GM19023 (cell line): ENCODE measurements at regions not wholly inside any gene's neighbourhood (a gene's known extent, or its start where the extent isn't known, plus 50 kb on each side); places are given as distances from the start of the nearest gene placed in this dataset.

Experiments
- ATAC-seq: cut with Tn5 transposase; IDR thresholded peaks from one replicate; pipeline ENCODE4 v1.9.1; 2021; ENCODE audit warnings: mild to moderate bottlenecking, moderate library complexity; ENCODE audit not compliant: unreplicated experiment

DNA sequence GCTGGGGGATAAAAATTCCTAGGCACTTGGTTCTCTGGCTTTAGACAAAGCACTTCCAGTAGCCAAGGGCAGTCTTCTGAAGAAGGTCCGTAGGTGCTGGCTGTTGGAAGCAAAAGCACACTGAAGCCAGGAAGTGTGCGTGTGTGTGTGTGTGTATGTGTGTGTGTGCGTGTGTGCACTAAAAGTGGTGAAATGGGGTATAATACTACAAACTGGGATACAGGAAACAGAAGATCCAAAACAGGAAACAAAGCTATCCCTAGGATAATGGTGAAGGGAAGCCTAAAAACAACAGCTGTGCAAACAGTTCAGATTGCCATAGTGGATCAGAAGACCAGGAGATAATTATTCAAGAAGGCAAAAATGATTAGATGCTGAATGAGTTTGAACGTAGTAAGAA lies 103.4 kb downstream of the IL20RB start:
- ATAC-seq = no peak

DNA sequence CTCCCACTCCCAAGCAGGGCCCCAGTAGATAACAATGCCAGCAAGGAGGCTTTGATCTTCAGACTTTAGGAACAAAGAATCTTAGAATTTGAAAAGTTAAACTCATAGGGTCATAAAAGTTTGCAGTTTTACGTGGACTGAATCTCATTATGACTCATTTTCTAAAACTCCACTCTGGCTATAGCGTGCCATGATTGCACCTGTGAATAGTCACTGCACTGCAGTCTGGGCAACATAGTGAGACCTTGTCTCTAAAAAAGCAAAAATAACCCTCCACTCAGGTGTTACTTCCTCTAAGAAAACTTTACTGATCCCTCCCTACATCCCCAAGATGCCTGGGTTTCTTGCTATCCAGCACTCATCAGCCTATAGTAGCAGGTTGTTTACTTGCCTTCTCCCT lies 104.5 kb downstream of the IL20RB start:
- ATAC-seq = peak; percentile 89

DNA sequence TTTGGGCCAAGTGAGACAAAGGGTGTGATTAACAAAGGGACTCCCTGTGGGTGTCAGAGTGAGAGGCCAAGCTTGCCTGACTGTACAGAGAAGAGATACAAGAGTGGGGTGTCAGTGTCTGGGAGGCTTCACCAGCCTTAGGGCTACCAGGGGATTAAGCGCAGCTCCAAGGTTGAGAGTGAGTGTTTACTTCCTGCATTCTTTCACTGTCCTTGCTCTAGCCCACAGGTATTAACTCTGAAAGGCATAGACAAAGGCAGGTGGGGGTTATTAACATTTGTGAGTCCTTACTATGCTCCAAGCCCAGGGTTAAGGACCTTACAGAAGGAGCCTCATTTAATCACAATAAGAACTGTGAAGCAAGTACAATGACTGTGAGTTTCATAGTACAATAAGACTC lies 107.6 kb downstream of the IL20RB start:
- no peak for ATAC-seq

DNA sequence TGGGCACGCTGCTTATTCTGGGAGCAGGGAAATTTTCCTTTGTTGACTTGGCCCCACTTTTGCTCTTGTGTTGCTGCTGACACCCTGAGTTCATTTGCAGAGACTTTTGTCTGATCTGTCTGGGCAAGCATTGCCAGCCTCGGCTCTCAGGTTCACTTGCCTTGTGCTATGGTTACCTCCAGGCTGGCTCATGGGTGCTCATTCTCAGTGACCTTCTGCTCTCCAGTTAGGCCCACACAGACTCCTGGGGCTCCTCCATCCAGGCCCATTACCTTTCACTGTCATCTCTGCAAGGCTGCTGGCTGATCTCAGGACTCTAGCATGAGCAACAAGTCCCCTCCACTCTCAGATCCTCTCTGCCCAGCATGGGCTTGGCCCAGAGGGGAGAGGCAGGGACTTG lies 108.3 kb downstream of the IL20RB start:
- no peak for ATAC-seq

DNA sequence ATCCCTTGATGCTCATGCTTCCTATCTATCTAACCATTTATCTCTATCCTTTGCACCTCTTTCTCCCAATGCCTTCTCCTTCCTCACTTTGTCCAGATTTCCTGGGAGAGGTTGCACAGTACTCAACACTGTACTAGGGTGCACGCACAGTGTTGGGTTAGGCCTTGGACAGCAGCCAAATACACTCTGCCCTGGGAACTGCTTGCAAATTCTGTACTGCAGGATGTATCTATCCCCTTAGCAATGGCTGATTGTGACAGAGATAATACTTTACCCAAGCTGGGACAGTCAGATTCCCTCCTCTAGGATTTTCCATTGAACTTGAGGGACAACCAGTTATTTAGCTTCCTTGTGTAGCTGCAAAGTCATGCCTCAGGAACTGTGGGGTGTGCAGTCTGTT lies 113.3 kb downstream of the IL20RB start:
- ATAC-seq = no peak

DNA sequence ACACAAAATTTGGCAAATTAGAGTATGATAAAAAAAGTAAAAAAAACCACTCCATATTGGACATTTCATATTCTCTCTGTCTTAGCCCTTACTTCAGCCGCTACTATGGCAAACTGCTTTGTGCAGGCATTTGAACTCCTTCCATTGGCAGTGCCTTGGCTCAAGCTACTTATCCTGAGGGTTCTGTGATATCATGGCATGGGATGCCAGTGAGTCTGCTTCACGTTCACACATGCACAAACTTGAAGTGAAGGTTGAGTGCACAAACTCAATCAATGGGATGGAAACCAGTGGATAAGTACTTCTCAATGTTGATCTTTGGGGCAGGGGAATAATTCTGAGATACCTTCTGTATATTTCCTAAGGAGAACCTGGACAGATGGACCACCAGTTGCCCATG lies 117.2 kb downstream of the IL20RB start:
- no peak for ATAC-seq

DNA sequence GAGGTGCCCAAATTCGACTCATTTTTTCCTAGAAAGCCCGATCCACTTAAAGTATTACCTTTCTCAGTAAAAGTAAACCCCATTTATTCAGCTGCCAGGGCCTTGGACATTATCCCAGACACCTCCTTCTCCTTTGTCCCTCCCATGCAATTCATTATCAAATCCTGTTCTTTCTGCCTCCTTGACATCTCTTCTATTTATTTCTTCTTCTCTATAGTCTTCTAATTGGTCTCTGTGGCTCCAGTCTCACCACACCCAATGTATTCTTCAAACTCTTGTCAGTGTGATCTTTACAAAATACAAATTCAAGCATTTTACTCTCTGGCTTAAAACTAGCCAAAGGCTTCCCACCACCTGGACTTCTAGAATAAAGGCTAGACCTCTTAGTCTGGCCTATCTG lies 120.3 kb downstream of the IL20RB start:
- ATAC-seq = no peak

DNA sequence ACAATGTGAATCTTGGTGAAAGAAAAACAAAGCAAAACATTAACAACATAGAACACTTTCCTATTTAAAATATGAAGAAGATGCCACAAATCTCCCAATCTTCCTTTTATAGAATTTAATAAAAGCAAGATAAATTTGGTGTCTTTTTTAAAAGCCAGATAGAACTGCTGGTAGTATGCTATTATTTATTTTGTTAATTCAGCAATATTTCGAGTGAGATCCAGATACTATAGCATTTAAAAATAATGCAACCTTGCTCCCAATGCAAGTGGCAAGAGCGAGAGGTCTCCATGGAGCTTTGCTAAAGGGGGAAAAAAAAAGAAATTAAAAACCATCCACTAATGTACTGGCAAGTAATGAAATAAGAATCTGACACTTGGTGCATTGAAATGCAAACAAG lies 121.8 kb downstream of the IL20RB start:
- no peak for ATAC-seq

DNA sequence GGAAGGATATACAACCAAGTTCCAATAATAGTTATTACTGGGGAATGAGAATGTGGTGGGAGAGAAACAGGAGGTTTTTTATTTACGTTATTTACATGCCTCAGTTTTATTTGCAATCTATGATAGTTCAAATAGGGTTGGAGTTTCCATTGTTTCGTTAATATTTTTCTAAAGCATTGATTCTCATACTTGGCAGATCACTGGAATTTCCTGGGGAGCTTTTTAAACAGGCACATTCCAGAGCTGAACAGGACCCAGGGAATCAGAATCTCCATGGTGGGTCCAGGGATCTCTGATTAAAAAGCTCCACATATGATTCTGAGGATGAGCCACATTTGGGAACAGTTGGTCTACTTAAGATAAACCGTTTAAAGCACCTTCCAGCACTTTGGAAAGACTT lies 123.9 kb downstream of the IL20RB start:
- ATAC-seq = no peak

DNA sequence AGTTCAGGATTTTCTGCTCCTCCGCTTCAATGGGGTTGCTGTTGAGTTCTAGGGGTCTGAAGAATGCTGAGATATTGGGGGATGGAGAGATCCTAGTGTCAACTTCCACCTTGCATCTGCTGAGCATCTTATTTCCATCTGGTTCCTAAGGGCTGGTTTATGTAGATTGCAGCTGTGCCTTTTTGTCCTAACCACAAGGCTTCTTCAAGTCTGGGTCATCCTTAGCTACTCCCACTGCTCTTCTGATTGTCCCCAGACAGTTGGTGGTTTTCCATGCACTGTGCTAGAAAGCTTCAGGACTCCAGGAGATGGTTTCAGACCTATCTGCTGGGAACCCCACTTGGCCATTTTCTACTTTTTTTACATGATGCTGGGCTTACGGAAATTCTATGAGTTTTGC lies 125.0 kb downstream of the IL20RB start:
- ATAC-seq = no peak

DNA sequence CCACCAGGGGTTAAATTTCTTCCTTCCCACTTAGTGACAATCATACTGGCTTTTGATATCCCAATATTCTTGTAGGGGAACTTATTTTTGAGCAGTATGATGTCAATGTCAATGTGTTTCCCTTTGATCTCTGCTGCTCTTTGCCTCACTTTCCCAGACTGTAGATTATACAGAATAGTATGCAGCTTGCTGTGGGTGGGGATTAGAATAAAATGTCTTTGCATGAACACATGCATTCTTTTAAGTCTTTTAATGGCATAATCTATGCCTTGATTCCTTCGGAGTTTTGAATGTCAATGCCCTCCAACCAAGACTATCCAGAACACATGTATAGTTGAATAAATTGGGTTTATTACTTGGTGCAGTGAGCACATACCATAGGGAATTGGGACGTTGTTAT lies 125.5 kb downstream of the IL20RB start:
- no peak for ATAC-seq

DNA sequence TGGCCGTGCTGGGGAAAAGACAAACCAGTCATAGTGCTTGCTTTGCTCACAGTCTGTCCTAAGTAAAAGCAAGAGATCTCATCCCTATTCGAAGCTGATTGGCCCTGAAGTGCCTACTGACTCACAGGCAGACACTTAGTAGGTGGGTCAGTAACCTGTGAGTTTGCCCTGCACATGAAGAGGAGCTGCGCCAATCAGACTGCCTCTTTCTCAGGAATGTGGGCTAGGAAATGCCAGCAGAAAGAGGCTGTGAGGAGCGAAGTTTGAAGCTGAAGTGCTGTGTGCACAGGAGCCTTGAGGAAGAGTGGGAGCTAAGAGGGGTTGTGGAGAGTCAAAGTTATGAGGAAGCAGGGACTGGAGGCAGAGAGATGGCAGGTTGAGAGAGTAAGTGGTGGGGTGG lies 126.8 kb downstream of the IL20RB start:
- no peak for ATAC-seq

DNA sequence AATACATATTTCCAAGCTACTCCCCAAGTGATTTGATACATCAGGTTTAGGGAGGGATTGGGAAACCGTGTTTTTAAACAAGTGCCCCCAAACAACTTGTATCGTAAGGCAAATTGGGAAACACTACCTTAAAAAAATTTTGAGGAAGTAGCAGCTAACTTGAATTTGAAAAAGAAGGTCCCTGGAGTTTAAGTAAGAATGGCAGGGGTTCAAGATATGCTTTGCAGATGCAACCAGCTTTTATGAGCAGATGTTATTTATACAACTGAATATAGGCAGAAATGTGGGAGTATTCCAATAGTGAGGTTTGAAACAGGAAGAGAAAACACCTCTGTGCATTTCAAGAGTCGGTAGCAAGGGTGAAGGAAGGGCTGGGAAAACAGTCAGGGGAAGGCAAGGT lies 139.6 kb downstream of the IL20RB start:
- no peak for ATAC-seq

DNA sequence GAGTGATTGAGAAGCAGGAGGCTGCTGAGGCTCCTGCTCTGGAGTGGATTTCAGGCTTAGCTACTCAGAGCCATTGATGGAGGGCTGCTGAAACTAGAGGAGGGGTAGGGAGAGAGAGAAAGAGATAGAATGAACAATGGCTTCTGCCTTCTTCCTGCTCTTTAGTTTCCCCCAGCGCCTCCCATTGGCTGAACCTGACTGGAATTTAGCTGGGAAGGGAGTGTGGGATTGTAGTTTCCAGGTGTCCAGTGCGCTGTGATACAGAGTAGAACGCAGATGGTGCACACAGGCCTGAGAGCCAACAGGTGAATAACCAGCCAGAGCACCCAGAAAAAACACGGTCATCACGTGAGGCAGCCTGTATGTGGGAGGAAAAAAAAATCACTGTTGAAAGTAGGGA lies 140.1 kb downstream of the IL20RB start:
- no peak for ATAC-seq

DNA sequence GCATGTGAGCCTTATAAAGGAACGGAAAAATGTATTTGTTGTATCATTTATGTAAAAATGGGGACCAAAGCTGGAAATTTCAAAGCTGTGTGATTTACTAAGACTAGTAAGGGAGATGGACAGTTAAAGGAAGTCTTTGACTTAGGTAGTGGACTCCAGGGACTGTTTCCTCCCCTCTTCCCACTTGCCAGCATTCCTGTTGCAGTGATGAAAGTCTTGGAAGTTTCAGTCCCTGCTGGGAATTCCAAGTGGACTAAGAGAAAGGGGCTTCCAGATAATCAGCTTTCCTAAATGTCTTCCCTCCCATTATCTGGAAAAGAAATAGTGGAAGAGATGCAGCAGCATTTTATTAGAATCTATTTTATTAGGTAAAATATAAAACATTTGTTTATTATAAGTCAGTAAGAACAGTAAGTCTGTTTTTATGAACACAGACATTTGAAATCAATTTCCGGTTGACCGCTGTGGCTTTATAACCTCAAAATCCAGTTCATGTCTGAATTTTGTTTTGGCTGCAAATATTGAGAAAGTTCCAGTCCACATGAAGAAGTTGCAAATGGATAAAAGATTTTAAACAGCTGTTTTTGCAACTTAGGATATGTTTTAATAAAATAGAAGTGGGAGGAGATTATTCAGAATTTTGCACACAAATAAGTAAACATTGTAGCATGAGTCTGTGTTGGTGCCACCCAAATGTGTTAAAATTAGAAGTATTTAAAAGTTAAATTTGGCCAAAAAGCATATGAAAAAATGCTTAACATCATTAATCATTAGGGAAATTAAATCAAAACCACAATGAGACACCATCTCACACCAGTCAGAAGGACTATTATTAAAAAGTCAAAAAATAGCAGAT lies 141.8 kb downstream of the IL20RB start:
- ATAC-seq = no peak

DNA sequence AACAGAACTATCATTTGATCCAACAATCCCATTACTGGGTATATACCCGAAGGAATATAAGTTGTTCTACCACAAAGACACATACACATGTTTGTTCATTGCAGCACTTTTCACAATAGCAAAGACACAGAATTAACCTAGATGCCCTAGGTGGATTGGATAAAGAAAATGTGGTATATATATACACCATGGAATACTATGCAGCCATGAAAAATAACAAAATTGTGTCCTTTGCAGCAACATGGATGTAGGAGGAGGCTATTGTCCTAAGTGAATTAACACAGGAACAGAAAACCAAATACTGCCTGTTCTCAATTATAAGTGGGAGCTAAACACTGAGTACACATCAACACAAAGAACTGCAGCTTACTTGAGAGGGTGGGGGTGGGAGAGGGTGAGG lies 142.5 kb downstream of the IL20RB start:
- ATAC-seq = no peak

DNA sequence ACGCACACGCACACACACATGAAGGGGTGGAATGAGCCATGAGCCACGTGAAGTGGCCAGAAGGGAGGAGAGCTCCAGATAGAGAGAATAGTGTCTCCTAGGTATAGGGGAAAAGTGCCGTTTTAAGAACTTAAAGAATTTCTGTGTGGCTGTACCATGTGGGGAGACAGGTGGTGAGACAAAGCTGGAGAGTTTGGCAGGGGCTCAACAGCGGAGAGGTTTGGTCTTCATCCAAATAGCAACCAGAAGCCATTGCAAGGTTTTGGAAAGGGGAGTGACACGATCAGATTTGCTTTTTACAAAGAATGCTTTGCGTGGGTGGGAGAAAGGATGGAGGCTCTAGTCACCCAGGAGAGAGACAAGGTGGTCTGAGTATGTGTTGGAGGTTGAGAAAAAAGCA lies 146.0 kb downstream of the IL20RB start:
- no peak for ATAC-seq

DNA sequence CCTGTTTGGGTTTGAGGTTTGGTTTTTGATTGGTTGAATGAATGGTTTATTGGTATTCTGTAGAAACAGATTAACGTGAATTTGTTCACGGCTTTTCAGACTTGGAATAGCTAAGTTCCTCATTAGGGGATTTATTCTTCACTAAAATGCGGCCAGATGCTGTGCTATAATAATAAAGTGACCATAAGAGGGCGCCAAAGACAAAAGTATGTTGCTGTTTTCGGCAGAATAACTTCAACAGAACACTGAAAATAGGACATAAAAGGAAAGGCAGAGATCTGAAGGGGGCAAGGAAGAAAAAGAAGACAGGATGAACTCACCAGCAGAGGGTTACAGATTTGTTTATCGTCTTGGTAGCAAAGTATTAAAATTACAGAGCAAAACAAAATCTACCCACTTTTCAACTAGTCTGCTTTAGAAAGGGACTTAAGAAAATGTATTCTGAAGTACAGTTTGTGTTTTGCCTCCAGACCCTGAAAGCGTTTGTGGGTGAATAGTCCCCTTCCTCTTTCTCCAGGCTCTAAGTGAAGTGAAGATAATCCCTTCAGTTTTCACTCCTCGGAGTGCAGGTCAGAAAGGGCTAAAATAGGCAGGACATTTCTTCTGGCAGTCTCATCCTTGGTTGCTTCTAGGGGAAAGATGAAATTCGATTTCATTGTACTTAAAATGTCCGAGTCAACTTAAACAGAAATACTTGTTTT lies 147.6 kb downstream of the IL20RB start:
- ATAC-seq = no peak

DNA sequence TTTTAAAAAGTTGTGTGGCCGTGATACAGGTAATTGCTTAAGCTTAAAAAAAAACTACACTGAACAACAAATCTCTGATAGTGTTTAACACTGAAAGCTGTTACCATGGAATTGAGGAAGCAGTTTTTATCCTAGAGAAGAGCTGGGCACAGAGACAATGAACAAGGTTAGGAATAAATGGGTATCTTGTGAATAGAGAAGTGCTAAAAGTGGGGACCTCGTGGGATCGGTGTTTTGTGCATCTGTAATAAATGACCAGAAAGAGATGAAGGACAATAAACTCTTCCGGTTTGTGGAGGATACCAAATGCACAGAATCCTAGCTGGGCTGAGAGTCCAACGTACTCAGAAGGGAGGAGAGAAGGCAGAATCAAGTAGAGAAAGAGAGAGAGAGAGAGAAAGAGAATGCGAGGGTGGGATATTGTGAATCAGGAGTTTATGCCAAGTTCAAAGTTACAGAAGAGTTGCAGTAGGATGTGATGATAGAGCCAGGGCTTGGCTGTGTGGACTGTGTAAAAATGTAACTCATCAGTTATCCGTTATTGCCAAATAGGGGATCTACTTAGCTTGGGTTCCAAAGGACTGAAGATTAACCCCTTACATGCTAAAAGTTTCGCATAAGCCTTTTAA lies 148.9 kb downstream of the IL20RB start:
- ATAC-seq = no peak

DNA sequence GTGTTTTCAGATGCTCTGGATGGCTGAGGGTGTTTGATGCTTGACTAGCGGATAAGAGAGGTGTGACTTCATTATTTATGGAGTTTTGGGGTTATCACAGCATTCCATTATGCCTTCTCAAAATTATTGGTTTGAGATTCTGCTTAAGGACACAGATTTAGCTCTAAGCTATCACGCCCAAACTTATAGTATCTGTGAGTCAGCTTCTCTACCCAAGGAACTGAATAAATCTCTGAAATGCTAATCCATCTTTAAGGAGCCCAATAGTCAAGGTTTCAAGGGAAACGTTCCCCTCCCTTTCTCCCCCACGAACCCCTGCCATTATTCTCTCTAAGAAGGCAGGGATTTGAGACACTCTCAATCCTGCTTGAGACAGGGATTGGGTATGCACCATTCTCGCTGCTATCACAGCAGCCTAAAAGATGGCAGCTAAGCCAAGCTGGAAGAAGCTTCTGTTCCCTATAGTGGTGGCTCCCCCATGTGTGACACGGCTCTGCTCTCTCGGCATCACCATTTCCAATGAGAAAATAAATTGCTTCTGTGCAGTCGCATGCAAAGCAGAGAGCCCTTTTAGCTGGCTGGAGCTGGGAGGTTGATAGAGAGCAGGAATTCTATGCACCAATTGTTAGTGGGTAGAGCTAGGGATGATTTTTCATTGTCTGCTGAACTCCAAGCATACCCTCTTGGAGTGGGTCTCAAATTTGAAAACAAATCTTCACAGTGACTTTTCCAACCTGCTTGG lies 151.1 kb downstream of the IL20RB start:
- no peak for ATAC-seq

DNA sequence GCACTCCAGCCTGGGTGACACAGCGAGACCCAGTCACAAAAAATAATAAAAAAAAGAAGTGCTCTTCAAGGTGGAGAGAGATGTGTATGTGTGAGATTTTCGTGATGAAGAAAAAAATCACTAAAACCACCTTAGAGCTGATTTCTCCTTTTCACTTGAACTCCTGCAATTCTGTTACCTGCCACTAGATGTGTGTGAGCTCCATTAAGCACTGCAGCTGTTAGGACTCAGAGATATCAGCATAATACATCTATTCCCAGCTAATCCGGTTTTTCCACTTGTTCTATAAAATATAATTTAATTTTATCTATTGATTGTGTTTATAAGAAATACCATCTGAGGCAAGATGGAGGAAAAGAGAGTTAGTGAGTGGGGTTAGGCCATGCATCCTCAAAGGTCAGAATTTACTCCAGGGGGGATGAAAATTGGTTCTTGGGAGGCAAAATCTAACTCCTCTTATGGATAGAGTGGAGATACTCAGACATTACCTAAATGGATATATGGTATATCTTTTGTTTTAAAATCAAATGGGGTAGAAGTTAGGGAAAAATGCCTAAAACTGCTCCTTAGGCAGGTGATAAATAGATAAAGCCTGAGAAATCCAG lies 152.7 kb downstream of the IL20RB start:
- no peak for ATAC-seq
